Heart right ventricle (tissue), 16 donors: ENCODE measurements at regions not wholly inside any gene's neighbourhood (a gene's known extent, or its start where the extent isn't known, plus 50 kb on each side); places are given as distances from the start of the nearest gene placed in this dataset.

Experiments used
- ATAC-seq, 8 donors: fragments of 200-7000 bp; cut with Tn5 transposase; one replicate each; pipeline ENCODE4 v1.9.1; 2020; ENCODE audit warnings: mild to moderate bottlenecking in 8 of 8, moderate library complexity in 8 of 8, moderate number of reproducible peaks in 1 of 8
- DNase-seq, 2 donors: peaks; one replicate each; pipeline ENCODE4 v3.0.0-alpha.2; 2020
- H3K27ac ChIP-seq, 10 donors: fragments of 200-600 bp; sonication (generic) in 2 of 10; one replicate each; pipeline versions ENCODE4 v1.5.0 to v1.8.0; 2020 to 2022; ENCODE audit warnings: mild to moderate bottlenecking in 3 of 10
- H3K27me3 ChIP-seq, 7 donors: fragments of 200-600 bp; one replicate each; pipeline ENCODE4 v1.8.0; 2021 to 2022; ENCODE audit warnings: mild to moderate bottlenecking in 2 of 7
- H3K36me3 ChIP-seq, 9 donors: fragments of 200-600 bp; sonication (generic) in 1 of 9; one replicate each; pipeline versions ENCODE4 v1.5.0 to v1.8.0; 2020 to 2022; ENCODE audit warnings: mild to moderate bottlenecking in 2 of 9
- H3K4me1 ChIP-seq, 9 donors: fragments of 200-600 bp; sonication (generic) in 1 of 9; one replicate each; pipeline versions ENCODE4 v1.5.0 to v1.8.0; 2020 to 2022; ENCODE audit warnings: mild to moderate bottlenecking in 4 of 9
- H3K4me3 ChIP-seq, 10 donors: fragments of 200-600 bp; sonication (generic) in 2 of 10; one replicate each; pipeline versions ENCODE4 v1.5.0 to v1.8.0; 2020 to 2022; ENCODE audit warnings: mild to moderate bottlenecking in 7 of 10, moderate library complexity in 2 of 10
- H3K9me3 ChIP-seq, 11 donors: fragments of 200-600 bp in 10 of 11; sonication (generic) in 2 of 11; one replicate each; pipeline versions ENCODE4 v1.5.0 to v1.8.0; 2013 to 2022; ENCODE audit warnings: mild to moderate bottlenecking in 2 of 11, control low read depth in 1 of 11, moderate library complexity in 1 of 11
- CTCF ChIP-seq, 9 donors: fragments of 200-600 bp; sonication (generic) in 2 of 9; IDR thresholded peaks; one replicate each; pipeline versions ENCODE4 v1.5.0 to v1.8.0; 2021 to 2022; ENCODE audit warnings: antibody characterized with exemption in 9 of 9, mild to moderate bottlenecking in 5 of 9, moderate library complexity in 1 of 9
- WGBS, 2 donors: extraction: QIAGEN DNeasy Blood & Tissue Kit; methylation state at CpG; one replicate each; pipeline ENCODE4 v1.1.7; 2013; ENCODE audit warnings: inconsistent platforms in 1 of 2; 5-methylcytosine and 5-hydroxymethylcytosine counted together
- intact Hi-C, 10 donors: fragments of 100-400 bp; cut with DNase I; formaldehyde crosslinking; loops; one replicate each; pipeline versions ENCODE4 v1.11.1 to v1.14.2; 2022
- donor health status: Arrhythmogenic right ventricular cardiomyopathy.
- donor health status: ischemic (EF 13 %, LVEDD 7.1; RV severe dilation, severe dysfunction).
- donor health status: healthy with polysubstance abuse.
- donor health status: DM: no; HTN: yes; CAD: no.
- donor health status: DM: no; HTN: no; CAD: no.
- donor health status: ischemic (EF 25% LVEDD 6.9; RV normal size, moderate dysfunction).
- donor health status: ischemic (EF 25% LVEDD 5.7; RV mildly dilated, moderate dysfunction).
- donor health status: healthy.
- donor health status: DM: yes; HTN: yes; CAD: no.
- donor health status: Ischemic cardiomyopathy.
- donor health status: ischemic (EF 35%, LVEDD 5.7; RV mildly dilated, moderate dysfunction).
- donor health status: nonischemic (EF 11% LVEDD 7.7; RV severe dilation, severe dysfunction).
- donor health status: DM: yes; HTN: yes; CAD: no.
- donor health status: PGD.
- donor health status: ischemic (EF 29% LVEDD 5.4; RV normal size, mild dysfunction).
- donor health status: nonischemic (EF 23%, LVEDD 6.1; RV moderate dilation, normal function).

DNA sequence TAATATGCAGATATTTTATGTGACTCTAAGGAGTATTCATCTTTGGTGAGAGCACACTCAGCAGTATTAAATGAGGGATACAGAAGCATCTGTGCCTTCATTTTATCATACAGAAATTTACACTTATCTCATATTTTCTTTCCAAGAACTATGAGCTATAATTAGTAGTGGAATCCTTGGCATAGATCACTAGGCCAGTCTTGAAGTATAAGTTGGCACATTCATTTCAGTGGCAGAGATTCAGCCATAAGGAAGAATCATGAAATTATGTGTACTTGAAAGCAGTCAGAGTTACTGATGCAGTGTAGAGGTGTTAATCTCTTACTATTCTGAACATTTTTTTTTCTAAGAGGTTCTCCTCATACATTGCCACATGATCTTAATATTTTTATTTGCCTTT, 393.6 kb upstream of the GOLIM4 start:
- no peaks in the 10 kb centered on the region for H3K36me3 ChIP-seq
- H3K4me1 ChIP-seq: no peaks in the 10 kb centered on the region
- H3K27ac ChIP-seq: no peak overlapping the region
- no peak overlapping the region for H3K4me3 ChIP-seq
- intact Hi-C loops: no loop called here
- ATAC-seq (no peak), DNase-seq (no peak)
- H3K27me3 ChIP-seq: peaks cover 0 to 7% (median 0%) of the 10 kb centered on the region in 7 donors
- H3K9me3 ChIP-seq: no peaks in the 10 kb centered on the region
- TF ChIP-seq CTCF (IDR thresholded peaks at IDR 0.05): no peak

GRCh38 chr3:168485936-168486335, 390.2 kb upstream of the GOLIM4 start:
- no peak for DNase-seq
- H3K4me3 ChIP-seq: no peak overlapping the region
- no peaks in the 10 kb centered on the region for H3K9me3 ChIP-seq
- H3K27me3 ChIP-seq: peaks cover 0 to 7% (median 0%) of the 10 kb centered on the region in 7 donors
- no peak for ATAC-seq
- intact Hi-C loops: no loop called here
- no peaks in the 10 kb centered on the region for H3K36me3 ChIP-seq
- TF ChIP-seq CTCF (IDR thresholded peaks at IDR 0.05): no peak
- 67 to 81% methylated on average over 2 of the region's 2 CpGs for WGBS, 2 donors
- H3K4me1 ChIP-seq: no peaks in the 10 kb centered on the region
- H3K27ac ChIP-seq: no peak overlapping the region

GRCh38 chr3:168476360-168476980, 380.7 kb upstream of the GOLIM4 start:
- WGBS, 2 donors: 46 to 52% methylated on average over 11 of the region's 11 CpGs
- Histone ChIP-seq H3K36me3 (no peaks in the 10 kb centered on the region), H3K27me3 (peaks cover 0 to 13% (median 0%) of the 10 kb centered on the region in 7 donors), H3K4me1 (no peaks in the 10 kb centered on the region), H3K9me3 (no peaks in the 10 kb centered on the region), H3K27ac (no peak overlapping the region), H3K4me3 (no peak overlapping the region)
- intact Hi-C loops: no loop called here
- DNase-seq (no peak), ATAC-seq (no peak)
- TF ChIP-seq CTCF (IDR thresholded peaks at IDR 0.05): no peak

GRCh38 chr3:168475704-168476103, 380.0 kb upstream of the GOLIM4 start:
- ATAC-seq (no peak), DNase-seq (no peak)
- Histone ChIP-seq H3K4me1 (no peaks in the 10 kb centered on the region), H3K4me3 (no peak overlapping the region), H3K27ac (no peak overlapping the region), H3K36me3 (no peaks in the 10 kb centered on the region), H3K27me3 (peaks cover 0 to 13% (median 0%) of the 10 kb centered on the region in 7 donors), H3K9me3 (no peaks in the 10 kb centered on the region)
- WGBS, 2 donors: 81 to 84% methylated on average over 1 of the region's 1 CpG
- no peak for TF ChIP-seq CTCF (IDR thresholded peaks at IDR 0.05)
- intact Hi-C loops: no loop called here
